GM23338 (cell line): ENCODE measurements at regions not wholly inside any gene's neighbourhood (a gene's known extent, or its start where the extent isn't known, plus 50 kb on each side); places are given as distances from the start of the nearest gene placed in this dataset.

Source experiments
- ATAC-seq: fragments of 200-7000 bp; cut with Tn5 transposase; 3 replicates; pipeline ENCODE4 v1.9.1; 2020
- DNase-seq: peaks from one replicate; pipeline ENCODE4 v3.0.0-alpha.2; 2015; ENCODE audit warnings: low spot score
- H2AFZ ChIP-seq: fragments of 200-600 bp; sonication (generic); 2 replicates; pipeline ENCODE4 v1.8.0; 2016; ENCODE audit warnings: antibody characterized with exemption, mild to moderate bottlenecking, moderate library complexity
- H3F3A ChIP-seq: fragments of 200-600 bp; sonication (generic); replicated peaks from 2 replicates; pipeline ENCODE4 v1.8.0; 2017; ENCODE audit warnings: antibody characterized with exemption, mixed run types, low read depth
- H3K27ac ChIP-seq: fragments of 200-600 bp; sonication (generic); 2 replicates; pipeline ENCODE4 v1.6.1; 2016; ENCODE audit warnings: low read depth
- H3K27me3 ChIP-seq: fragments of 200-600 bp; sonication (generic); 2 replicates; pipeline ENCODE4 v1.8.0; 2016; ENCODE audit warnings: mild to moderate bottlenecking, mixed run types, moderate library complexity; ENCODE audit not compliant: insufficient read depth
- H3K36me3 ChIP-seq: fragments of 200-600 bp; sonication (generic); 2 replicates; pipeline ENCODE4 v1.8.0; 2016; ENCODE audit warnings: mild to moderate bottlenecking; ENCODE audit not compliant: insufficient read depth
- H3K4me1 ChIP-seq: fragments of 200-600 bp; sonication (generic); 2 replicates; pipeline ENCODE4 v1.8.0; 2016; ENCODE audit warnings: mild to moderate bottlenecking, moderate library complexity; ENCODE audit not compliant: insufficient read depth
- H3K4me2 ChIP-seq: fragments of 200-600 bp; sonication (generic); 2 replicates; pipeline ENCODE4 v1.7.1; 2017; ENCODE audit warnings: mixed run types
- H3K4me3 ChIP-seq: fragments of 200-600 bp; sonication (generic); 2 replicates; pipeline ENCODE4 v1.6.1; 2016; ENCODE audit warnings: mixed run types
- H3K79me2 ChIP-seq: fragments of 200-600 bp; sonication (generic); replicated peaks from 2 replicates; pipeline ENCODE4 v1.8.0; 2017; ENCODE audit warnings: mild to moderate bottlenecking; ENCODE audit not compliant: insufficient read depth
- H3K9me2 ChIP-seq: fragments of 200-600 bp; sonication (generic); 2 replicates; pipeline ENCODE4 v1.8.0; 2017; ENCODE audit not compliant: insufficient read depth
- H4K20me1 ChIP-seq: fragments of 200-600 bp; sonication (generic); replicated peaks from 2 replicates; pipeline ENCODE4 v1.8.0; 2017; ENCODE audit warnings: mild to moderate bottlenecking; ENCODE audit not compliant: insufficient read depth
- H3K27ac Mint-ChIP-seq: 2 replicates; pipeline ENCODE4 v1.8.0; 2020; ENCODE audit warnings: inconsistent platforms, mild to moderate bottlenecking, moderate library complexity, mixed read lengths
- H3K27me3 Mint-ChIP-seq: 3 replicates; pipeline ENCODE4 v1.8.0; 2022; ENCODE audit warnings: low read depth, mild to moderate bottlenecking, moderate library complexity, mixed read lengths, inconsistent platforms; ENCODE audit not compliant: insufficient read depth, poor library complexity
- H3K36me3 Mint-ChIP-seq: 3 replicates; pipeline ENCODE4 v1.8.0; 2021; ENCODE audit warnings: low read depth, mild to moderate bottlenecking, inconsistent platforms, moderate library complexity, mixed read lengths
- H3K4me1 Mint-ChIP-seq: 3 replicates; pipeline ENCODE4 v1.8.0; 2020; ENCODE audit warnings: mild to moderate bottlenecking, inconsistent platforms, mixed read lengths
- H3K4me3 Mint-ChIP-seq: 3 replicates; pipeline ENCODE4 v1.8.0; 2021; ENCODE audit warnings: moderate library complexity, mild to moderate bottlenecking, inconsistent platforms, mixed read lengths
- H3K9me3 Mint-ChIP-seq: 3 replicates; pipeline ENCODE4 v1.8.0; 2020; ENCODE audit warnings: moderate library complexity, mild to moderate bottlenecking, inconsistent platforms, mixed read lengths
- CREB1 ChIP-seq: fragments of 250-450 bp; sonication (Bioruptor Pico); IDR thresholded peaks from 2 replicates; pipeline ENCODE4 v1.5.0; 2020; ENCODE audit warnings: low read depth, mild to moderate bottlenecking, moderate library complexity
- CTCF ChIP-seq, 2 experiments: fragments of 200-600 bp in 1 of 2; sonication (generic) in 1 of 2; conservative IDR thresholded peaks; 2 replicates each; pipeline versions ENCODE4 v1.5.1 to v1.6.1; 2016 to 2017; ENCODE audit warnings: antibody characterized with exemption in 2 of 2, low read depth in 2 of 2, mild to moderate bottlenecking in 2 of 2, moderate library complexity in 1 of 2
- ETS1 ChIP-seq: IDR thresholded peaks from 2 replicates; pipeline ENCODE4 v1.6.1; 2016; ENCODE audit warnings: antibody characterized with exemption
- EZH2 ChIP-seq: fragments of 200-600 bp; sonication (generic); IDR thresholded peaks from one replicate; pipeline ENCODE4 v1.8.0; 2017; ENCODE audit warnings: antibody characterized with exemption, mild to moderate bottlenecking, low read depth; ENCODE audit not compliant: unreplicated experiment
- EZH2phosphoT487 ChIP-seq: fragments of 200-600 bp; sonication (generic); IDR thresholded peaks from one replicate; pipeline ENCODE4 v1.8.1; 2018; ENCODE audit warnings: antibody characterized with exemption; ENCODE audit not compliant: unreplicated experiment
- JUNB ChIP-seq: IDR thresholded peaks from one replicate; pipeline ENCODE4 v1.6.1; 2016; ENCODE audit warnings: antibody characterized with exemption; ENCODE audit not compliant: unreplicated experiment
- NANOG ChIP-seq: IDR thresholded peaks from 2 replicates; pipeline ENCODE4 v1.6.1; 2016; ENCODE audit warnings: antibody characterized with exemption, borderline replicate concordance
- POLR2AphosphoS5 ChIP-seq: IDR thresholded peaks from 2 replicates; pipeline ENCODE4 v1.6.1; 2016; ENCODE audit warnings: antibody characterized with exemption, low read depth
- REST ChIP-seq: IDR thresholded peaks from one replicate; pipeline ENCODE4 v1.6.1; 2018; ENCODE audit warnings: antibody characterized with exemption; ENCODE audit not compliant: unreplicated experiment
- STAT1 ChIP-seq: IDR thresholded peaks from one replicate; pipeline ENCODE4 v1.6.1; 2016; ENCODE audit warnings: antibody characterized with exemption; ENCODE audit not compliant: unreplicated experiment
- ZNF114 ChIP-seq: fragments of 250-450 bp; sonication (Bioruptor Pico); IDR thresholded peaks from 2 replicates; pipeline ENCODE4 v1.5.0; 2020; ENCODE audit warnings: mild to moderate bottlenecking, moderate library complexity
- ZNF331 ChIP-seq: fragments of 250-450 bp; sonication (Bioruptor Pico); IDR thresholded peaks from 2 replicates; pipeline ENCODE4 v1.5.0; 2020; ENCODE audit warnings: low read depth, mild to moderate bottlenecking, moderate library complexity
- TF ChIP-seq, protein P1 (sequence below): fragments of 250-450 bp; sonication (Bioruptor Pico); IDR thresholded peaks from 2 replicates; pipeline ENCODE4 v1.5.0; 2020; ENCODE audit warnings: mild to moderate bottlenecking, moderate library complexity

GRCh38 chr22:22037740-22038139 lies 55.2 kb upstream of the TOP3B start:
- no peaks in the 10 kb centered on the region for H3K9me2 ChIP-seq
- no peak overlapping the region for H3K27ac Mint-ChIP-seq
- H3F3A ChIP-seq: no peaks in the 10 kb centered on the region
- H3K27ac ChIP-seq: no peak overlapping the region
- peaks cover 100% of the 10 kb centered on the region for H3K27me3 ChIP-seq
- H2AFZ ChIP-seq: no peak overlapping the region
- H3K36me3 ChIP-seq: no peaks in the 10 kb centered on the region
- ATAC-seq (no peak), DNase-seq (no peak)
- H3K4me1 ChIP-seq: no peaks in the 10 kb centered on the region
- no peak for TF ChIP-seq EZH2
- no peak for TF ChIP-seq ZNF114
- no peak for TF ChIP-seq JUNB
- TF ChIP-seq CTCF (conservative IDR thresholded peaks at IDR 0.05; ENCODE audit: low read depth in 2 of 2): no peak
- TF ChIP-seq EZH2phosphoT487: no peak
- TF ChIP-seq POLR2AphosphoS5: no peak
- no peak for TF ChIP-seq CREB1 (CRISPR knock-in tag)
- TF ChIP-seq ZNF331 (CRISPR knock-in tag): no peak
- no peak for TF ChIP-seq NANOG
- TF ChIP-seq, protein P1, sequence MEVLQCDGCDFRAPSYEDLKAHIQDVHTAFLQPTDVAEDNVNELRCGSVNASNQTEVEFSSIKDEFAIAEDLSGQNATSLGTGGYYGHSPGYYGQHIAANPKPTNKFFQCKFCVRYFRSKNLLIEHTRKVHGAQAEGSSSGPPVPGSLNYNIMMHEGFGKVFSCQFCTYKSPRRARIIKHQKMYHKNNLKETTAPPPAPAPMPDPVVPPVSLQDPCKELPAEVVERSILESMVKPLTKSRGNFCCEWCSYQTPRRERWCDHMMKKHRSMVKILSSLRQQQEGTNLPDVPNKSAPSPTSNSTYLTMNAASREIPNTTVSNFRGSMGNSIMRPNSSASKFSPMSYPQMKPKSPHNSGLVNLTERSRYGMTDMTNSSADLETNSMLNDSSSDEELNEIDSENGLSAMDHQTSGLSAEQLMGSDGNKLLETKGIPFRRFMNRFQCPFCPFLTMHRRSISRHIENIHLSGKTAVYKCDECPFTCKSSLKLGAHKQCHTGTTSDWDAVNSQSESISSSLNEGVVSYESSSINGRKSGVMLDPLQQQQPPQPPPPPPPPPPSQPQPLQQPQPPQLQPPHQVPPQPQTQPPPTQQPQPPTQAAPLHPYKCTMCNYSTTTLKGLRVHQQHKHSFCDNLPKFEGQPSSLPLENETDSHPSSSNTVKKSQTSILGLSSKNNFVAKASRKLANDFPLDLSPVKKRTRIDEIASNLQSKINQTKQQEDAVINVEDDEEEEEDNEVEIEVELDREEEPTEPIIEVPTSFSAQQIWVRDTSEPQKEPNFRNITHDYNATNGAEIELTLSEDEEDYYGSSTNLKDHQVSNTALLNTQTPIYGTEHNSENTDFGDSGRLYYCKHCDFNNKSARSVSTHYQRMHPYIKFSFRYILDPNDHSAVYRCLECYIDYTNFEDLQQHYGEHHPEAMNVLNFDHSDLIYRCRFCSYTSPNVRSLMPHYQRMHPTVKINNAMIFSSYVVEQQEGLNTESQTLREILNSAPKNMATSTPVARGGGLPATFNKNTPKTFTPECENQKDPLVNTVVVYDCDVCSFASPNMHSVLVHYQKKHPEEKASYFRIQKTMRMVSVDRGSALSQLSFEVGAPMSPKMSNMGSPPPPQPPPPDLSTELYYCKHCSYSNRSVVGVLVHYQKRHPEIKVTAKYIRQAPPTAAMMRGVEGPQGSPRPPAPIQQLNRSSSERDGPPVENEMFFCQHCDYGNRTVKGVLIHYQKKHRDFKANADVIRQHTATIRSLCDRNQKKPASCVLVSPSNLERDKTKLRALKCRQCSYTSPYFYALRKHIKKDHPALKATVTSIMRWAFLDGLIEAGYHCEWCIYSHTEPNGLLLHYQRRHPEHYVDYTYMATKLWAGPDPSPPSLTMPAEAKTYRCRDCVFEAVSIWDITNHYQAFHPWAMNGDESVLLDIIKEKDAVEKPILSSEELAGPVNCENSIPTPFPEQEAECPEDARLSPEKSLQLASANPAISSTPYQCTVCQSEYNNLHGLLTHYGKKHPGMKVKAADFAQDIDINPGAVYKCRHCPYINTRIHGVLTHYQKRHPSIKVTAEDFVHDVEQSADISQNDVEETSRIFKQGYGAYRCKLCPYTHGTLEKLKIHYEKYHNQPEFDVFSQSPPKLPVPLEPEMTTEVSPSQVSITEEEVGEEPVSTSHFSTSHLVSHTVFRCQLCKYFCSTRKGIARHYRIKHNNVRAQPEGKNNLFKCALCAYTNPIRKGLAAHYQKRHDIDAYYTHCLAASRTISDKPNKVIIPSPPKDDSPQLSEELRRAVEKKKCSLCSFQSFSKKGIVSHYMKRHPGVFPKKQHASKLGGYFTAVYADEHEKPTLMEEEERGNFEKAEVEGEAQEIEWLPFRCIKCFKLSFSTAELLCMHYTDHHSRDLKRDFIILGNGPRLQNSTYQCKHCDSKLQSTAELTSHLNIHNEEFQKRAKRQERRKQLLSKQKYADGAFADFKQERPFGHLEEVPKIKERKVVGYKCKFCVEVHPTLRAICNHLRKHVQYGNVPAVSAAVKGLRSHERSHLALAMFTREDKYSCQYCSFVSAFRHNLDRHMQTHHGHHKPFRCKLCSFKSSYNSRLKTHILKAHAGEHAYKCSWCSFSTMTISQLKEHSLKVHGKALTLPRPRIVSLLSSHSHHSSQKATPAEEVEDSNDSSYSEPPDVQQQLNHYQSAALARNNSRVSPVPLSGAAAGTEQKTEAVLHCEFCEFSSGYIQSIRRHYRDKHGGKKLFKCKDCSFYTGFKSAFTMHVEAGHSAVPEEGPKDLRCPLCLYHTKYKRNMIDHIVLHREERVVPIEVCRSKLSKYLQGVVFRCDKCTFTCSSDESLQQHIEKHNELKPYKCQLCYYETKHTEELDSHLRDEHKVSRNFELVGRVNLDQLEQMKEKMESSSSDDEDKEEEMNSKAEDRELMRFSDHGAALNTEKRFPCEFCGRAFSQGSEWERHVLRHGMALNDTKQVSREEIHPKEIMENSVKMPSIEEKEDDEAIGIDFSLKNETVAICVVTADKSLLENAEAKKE: no peak
- TF ChIP-seq REST: no peak
- TF ChIP-seq STAT1: no peak
- TF ChIP-seq ETS1: no peak
- H3K9me3 Mint-ChIP-seq: no peaks in the 10 kb centered on the region
- H3K4me1 Mint-ChIP-seq: peaks cover 4% of the 10 kb centered on the region; the same call in 1 of the 3 replicates
- H4K20me1 ChIP-seq: no peaks in the 10 kb centered on the region
- no peak overlapping the region for H3K4me2 ChIP-seq
- H3K27me3 Mint-ChIP-seq: peaks cover 87% of the 10 kb centered on the region
- H3K4me3 Mint-ChIP-seq: no peak overlapping the region
- H3K36me3 Mint-ChIP-seq: no peaks in the 10 kb centered on the region; the same call in 2 of the 3 replicates
- no peaks in the 10 kb centered on the region for H3K79me2 ChIP-seq
- no peak overlapping the region for H3K4me3 ChIP-seq
